Gastrocnemius medialis (tissue), 4 donors: ENCODE measurements at regions not wholly inside any gene's neighbourhood (a gene's known extent, or its start where the extent isn't known, plus 50 kb on each side); places are given as distances from the start of the nearest gene placed in this dataset.

ENCODE experiments used
- POLR2A ChIP-seq, 2 donors: fragments of 450-650 bp; IDR thresholded peaks; one replicate each; pipeline ENCODE4 v1.6.1; 2017; ENCODE audit warnings: antibody characterized with exemption in 2 of 2, mild to moderate bottlenecking in 2 of 2, moderate library complexity in 2 of 2
- TF ChIP-seq, protein P1 (sequence below), 5 experiments: fragments of 450-650 bp in 3 of 5; fragments of 200-600 bp in 2 of 5; sonication (generic) in 2 of 5; IDR thresholded peaks in 4 of 5; conservative IDR thresholded peaks in 1 of 5; 1 replicate in 4 of 5; 2 replicates in 1 of 5; pipeline ENCODE4 v1.5.1; 2016 to 2019; ENCODE audit warnings: antibody characterized with exemption in 5 of 5, mild to moderate bottlenecking in 3 of 5, moderate library complexity in 3 of 5

GRCh38 chr9:134971196-134971595, 53.5 kb upstream of the FCN1 start:
- TF ChIP-seq POLR2A (IDR thresholded peaks at IDR 0.05) = no peak
- TF ChIP-seq, protein P1, sequence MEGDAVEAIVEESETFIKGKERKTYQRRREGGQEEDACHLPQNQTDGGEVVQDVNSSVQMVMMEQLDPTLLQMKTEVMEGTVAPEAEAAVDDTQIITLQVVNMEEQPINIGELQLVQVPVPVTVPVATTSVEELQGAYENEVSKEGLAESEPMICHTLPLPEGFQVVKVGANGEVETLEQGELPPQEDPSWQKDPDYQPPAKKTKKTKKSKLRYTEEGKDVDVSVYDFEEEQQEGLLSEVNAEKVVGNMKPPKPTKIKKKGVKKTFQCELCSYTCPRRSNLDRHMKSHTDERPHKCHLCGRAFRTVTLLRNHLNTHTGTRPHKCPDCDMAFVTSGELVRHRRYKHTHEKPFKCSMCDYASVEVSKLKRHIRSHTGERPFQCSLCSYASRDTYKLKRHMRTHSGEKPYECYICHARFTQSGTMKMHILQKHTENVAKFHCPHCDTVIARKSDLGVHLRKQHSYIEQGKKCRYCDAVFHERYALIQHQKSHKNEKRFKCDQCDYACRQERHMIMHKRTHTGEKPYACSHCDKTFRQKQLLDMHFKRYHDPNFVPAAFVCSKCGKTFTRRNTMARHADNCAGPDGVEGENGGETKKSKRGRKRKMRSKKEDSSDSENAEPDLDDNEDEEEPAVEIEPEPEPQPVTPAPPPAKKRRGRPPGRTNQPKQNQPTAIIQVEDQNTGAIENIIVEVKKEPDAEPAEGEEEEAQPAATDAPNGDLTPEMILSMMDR (IDR thresholded peaks at IDR 0.05 in 4 of 5, conservative IDR thresholded peaks at IDR 0.05 in 1 of 5) = no peak
